Lower leg skin (tissue), 3 donors: ENCODE measurements at regions not wholly inside any gene's neighbourhood (a gene's known extent, or its start where the extent isn't known, plus 50 kb on each side); places are given as distances from the start of the nearest gene placed in this dataset.

Source experiments
- CTCF ChIP-seq, 3 donors: fragments of 450-650 bp; IDR thresholded peaks; one replicate each; pipeline ENCODE4 v1.5.1; 2016; ENCODE audit warnings: antibody characterized with exemption in 3 of 3, mild to moderate bottlenecking in 3 of 3, moderate library complexity in 2 of 3
- POLR2A ChIP-seq, 2 donors: fragments of 450-650 bp; IDR thresholded peaks; one replicate each; pipeline ENCODE4 v1.6.1; 2016 to 2017; ENCODE audit warnings: antibody characterized with exemption in 2 of 2, mild to moderate bottlenecking in 1 of 2, moderate library complexity in 1 of 2

- no peak for TF ChIP-seq CTCF (IDR thresholded peaks at IDR 0.05)
- TF ChIP-seq POLR2A (IDR thresholded peaks at IDR 0.05) = no peak
These were observed 128.5 kb downstream of the IRX5 start for GRCh38 chr16:55059146-55059545.
